Astrocyte (in vitro differentiated cells and primary cell): ENCODE measurements at regions not wholly inside any gene's neighbourhood (a gene's known extent, or its start where the extent isn't known, plus 50 kb on each side); places are given as distances from the start of the nearest gene placed in this dataset.

Experiments
- DNase-seq: peaks from one replicate; pipeline ENCODE4 v3.0.0-alpha.2; 2010; ENCODE audit warnings: low read depth
- FAIRE-seq: peaks from 2 replicates; lab custom pipeline; 2011; peaks lifted over from hg19 to GRCh38; lab: Jason Lieb, UNC
- H2AFZ ChIP-seq: 2 replicates; pipeline ENCODE4 v1.6.0; 2012; ENCODE audit warnings: low read depth, low read length, inconsistent platforms
- H3K27ac ChIP-seq: 2 replicates; pipeline ENCODE4 v1.5.1; 2011; ENCODE audit warnings: low read depth, low read length, inconsistent platforms
- H3K27me3 ChIP-seq: 2 replicates; pipeline ENCODE4 v1.6.0; 2011; ENCODE audit warnings: low read length, inconsistent platforms; ENCODE audit not compliant: insufficient read depth
- H3K36me3 ChIP-seq: 2 replicates; pipeline ENCODE4 v1.5.1; 2011; ENCODE audit warnings: low read length, inconsistent platforms; ENCODE audit not compliant: insufficient read depth
- H3K4me1 ChIP-seq: 2 replicates; pipeline ENCODE4 v1.5.1; 2011; ENCODE audit warnings: low read length, inconsistent platforms; ENCODE audit not compliant: insufficient read depth
- H3K4me2 ChIP-seq: 2 replicates; pipeline ENCODE4 v1.6.0; 2012; ENCODE audit warnings: low read length, inconsistent platforms
- H3K4me3 ChIP-seq: 2 replicates; pipeline ENCODE4 v1.5.1; 2011; ENCODE audit warnings: low read depth, mild to moderate bottlenecking, low read length, inconsistent platforms; ENCODE audit not compliant: insufficient read depth
- H3K79me2 ChIP-seq: 2 replicates; pipeline ENCODE4 v1.6.0; 2012; ENCODE audit warnings: mild to moderate bottlenecking, low read length, inconsistent platforms; ENCODE audit not compliant: insufficient read depth
- H3K9ac ChIP-seq: 2 replicates; pipeline ENCODE4 v1.6.0; 2012; ENCODE audit warnings: mild to moderate bottlenecking, low read length, inconsistent platforms
- H3K9me3 ChIP-seq: 2 replicates; pipeline ENCODE4 v1.5.1; 2012; ENCODE audit warnings: low read depth, mild to moderate bottlenecking, low read length, inconsistent platforms; ENCODE audit not compliant: insufficient read depth
- H4K20me1 ChIP-seq: 2 replicates; pipeline ENCODE4 v1.6.0; 2012; ENCODE audit warnings: low read length, inconsistent platforms; ENCODE audit not compliant: insufficient read depth
- H3K27ac Mint-ChIP-seq: one replicate; pipeline ENCODE4 v1.8.0; 2021; ENCODE audit warnings: mild to moderate bottlenecking, mixed read lengths; ENCODE audit not compliant: unreplicated experiment
- H3K27me3 Mint-ChIP-seq: one replicate; pipeline ENCODE4 v1.8.0; 2021; ENCODE audit warnings: low read depth, mixed read lengths; ENCODE audit not compliant: unreplicated experiment
- H3K36me3 Mint-ChIP-seq: one replicate; pipeline ENCODE4 v1.8.0; 2021; ENCODE audit warnings: low read depth, mixed read lengths; ENCODE audit not compliant: unreplicated experiment
- H3K4me1 Mint-ChIP-seq: one replicate; pipeline ENCODE4 v1.8.0; 2021; ENCODE audit warnings: low read depth, mixed read lengths; ENCODE audit not compliant: unreplicated experiment
- H3K4me3 Mint-ChIP-seq: one replicate; pipeline ENCODE4 v1.8.0; 2021; ENCODE audit warnings: mild to moderate bottlenecking, moderate library complexity, mixed read lengths; ENCODE audit not compliant: unreplicated experiment
- H3K9me3 Mint-ChIP-seq: one replicate; pipeline ENCODE4 v1.8.0; 2021; ENCODE audit warnings: mild to moderate bottlenecking, mixed read lengths; ENCODE audit not compliant: unreplicated experiment
- EZH2 ChIP-seq: IDR thresholded peaks from 2 replicates; pipeline ENCODE4 v1.6.1; 2012; ENCODE audit warnings: mild to moderate bottlenecking, low read length, inconsistent platforms; ENCODE audit not compliant: insufficient read depth
- TF ChIP-seq, protein P1 (sequence below): IDR thresholded peaks from 2 replicates; pipeline ENCODE4 v1.5.1; 2011; ENCODE audit warnings: low read depth, mild to moderate bottlenecking, inconsistent platforms, low read length, moderate library complexity; ENCODE audit not compliant: insufficient read depth

DNA sequence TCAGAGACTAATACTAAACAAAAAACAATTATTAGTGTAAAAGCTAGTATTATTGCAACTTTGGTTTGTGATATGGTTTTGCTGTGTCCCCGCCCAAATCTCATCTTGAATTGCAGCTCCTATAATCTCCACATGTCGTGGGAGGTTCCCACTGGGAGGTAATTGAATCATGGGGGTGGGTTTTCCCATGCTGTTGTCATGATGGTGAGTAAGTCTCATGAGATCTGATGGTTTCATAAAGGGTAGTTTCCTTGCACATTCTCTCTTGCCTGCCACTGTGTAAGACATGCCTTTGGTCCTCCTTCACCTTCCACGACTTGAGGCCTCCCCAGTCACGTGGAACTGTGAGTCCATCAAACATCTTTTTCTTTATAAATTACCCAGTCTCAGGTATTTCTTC, 325.9 kb upstream of the DAB2 start:
- Mint-ChIP-seq H3K27me3 (no peaks in the 10 kb centered on the region), H3K27ac (no peak overlapping the region), H3K36me3 (no peaks in the 10 kb centered on the region), H3K9me3 (no peaks in the 10 kb centered on the region), H3K4me1 (peaks cover 2% of the 10 kb centered on the region), H3K4me3 (no peak overlapping the region)
- Histone ChIP-seq H3K9me3 (no peaks in the 10 kb centered on the region), H3K4me1 (peaks cover 4% of the 10 kb centered on the region), H4K20me1 (no peaks in the 10 kb centered on the region), H3K4me2 (no peak overlapping the region), H2AFZ (no peak overlapping the region), H3K4me3 (no peak overlapping the region), H3K27me3 (no peaks in the 10 kb centered on the region), H3K36me3 (no peaks in the 10 kb centered on the region), H3K27ac (no peak overlapping the region), H3K9ac (no peak overlapping the region), H3K79me2 (no peaks in the 10 kb centered on the region)
- TF ChIP-seq, protein P1, sequence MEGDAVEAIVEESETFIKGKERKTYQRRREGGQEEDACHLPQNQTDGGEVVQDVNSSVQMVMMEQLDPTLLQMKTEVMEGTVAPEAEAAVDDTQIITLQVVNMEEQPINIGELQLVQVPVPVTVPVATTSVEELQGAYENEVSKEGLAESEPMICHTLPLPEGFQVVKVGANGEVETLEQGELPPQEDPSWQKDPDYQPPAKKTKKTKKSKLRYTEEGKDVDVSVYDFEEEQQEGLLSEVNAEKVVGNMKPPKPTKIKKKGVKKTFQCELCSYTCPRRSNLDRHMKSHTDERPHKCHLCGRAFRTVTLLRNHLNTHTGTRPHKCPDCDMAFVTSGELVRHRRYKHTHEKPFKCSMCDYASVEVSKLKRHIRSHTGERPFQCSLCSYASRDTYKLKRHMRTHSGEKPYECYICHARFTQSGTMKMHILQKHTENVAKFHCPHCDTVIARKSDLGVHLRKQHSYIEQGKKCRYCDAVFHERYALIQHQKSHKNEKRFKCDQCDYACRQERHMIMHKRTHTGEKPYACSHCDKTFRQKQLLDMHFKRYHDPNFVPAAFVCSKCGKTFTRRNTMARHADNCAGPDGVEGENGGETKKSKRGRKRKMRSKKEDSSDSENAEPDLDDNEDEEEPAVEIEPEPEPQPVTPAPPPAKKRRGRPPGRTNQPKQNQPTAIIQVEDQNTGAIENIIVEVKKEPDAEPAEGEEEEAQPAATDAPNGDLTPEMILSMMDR, result no peak
- no peak for TF ChIP-seq EZH2
- no peak for DNase-seq
- FAIRE-seq, result no peak

DNA sequence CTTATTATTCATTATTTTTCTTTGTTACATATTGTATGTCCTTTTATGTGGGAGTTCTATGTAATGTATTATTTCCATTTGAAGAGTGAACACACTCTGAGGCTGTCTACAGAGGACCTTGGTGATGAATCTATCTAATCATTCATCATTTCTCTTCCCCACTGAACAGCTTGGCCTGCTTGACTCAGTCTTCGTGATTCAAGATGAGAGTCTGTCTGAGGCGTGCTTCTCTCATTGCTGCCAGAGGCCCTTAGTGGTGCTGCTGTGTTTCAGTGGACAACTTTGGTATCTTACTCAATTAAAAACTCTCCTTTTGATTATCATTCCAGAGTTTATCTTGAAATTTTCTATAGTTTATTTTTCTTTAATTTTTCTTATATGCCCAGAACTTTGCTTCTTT, 318.1 kb upstream of the DAB2 start:
- Mint-ChIP-seq H3K4me1 (no peaks in the 10 kb centered on the region), H3K4me3 (no peak overlapping the region), H3K27ac (no peak overlapping the region), H3K27me3 (no peaks in the 10 kb centered on the region), H3K9me3 (peaks cover 2% of the 10 kb centered on the region), H3K36me3 (no peaks in the 10 kb centered on the region)
- no peaks in the 10 kb centered on the region for H4K20me1 ChIP-seq
- H3K4me3 ChIP-seq, result no peak overlapping the region
- DNase-seq (no peak), FAIRE-seq (no peak)
- H3K27me3 ChIP-seq, result no peaks in the 10 kb centered on the region
- no peak overlapping the region for H2AFZ ChIP-seq
- no peak overlapping the region for H3K4me2 ChIP-seq
- H3K4me1 ChIP-seq, result no peaks in the 10 kb centered on the region
- no peak overlapping the region for H3K9ac ChIP-seq
- no peaks in the 10 kb centered on the region for H3K9me3 ChIP-seq
- no peak overlapping the region for H3K27ac ChIP-seq
- TF ChIP-seq EZH2, result no peak
- TF ChIP-seq, protein P1, result no peak
- no peaks in the 10 kb centered on the region for H3K36me3 ChIP-seq
- no peaks in the 10 kb centered on the region for H3K79me2 ChIP-seq

DNA sequence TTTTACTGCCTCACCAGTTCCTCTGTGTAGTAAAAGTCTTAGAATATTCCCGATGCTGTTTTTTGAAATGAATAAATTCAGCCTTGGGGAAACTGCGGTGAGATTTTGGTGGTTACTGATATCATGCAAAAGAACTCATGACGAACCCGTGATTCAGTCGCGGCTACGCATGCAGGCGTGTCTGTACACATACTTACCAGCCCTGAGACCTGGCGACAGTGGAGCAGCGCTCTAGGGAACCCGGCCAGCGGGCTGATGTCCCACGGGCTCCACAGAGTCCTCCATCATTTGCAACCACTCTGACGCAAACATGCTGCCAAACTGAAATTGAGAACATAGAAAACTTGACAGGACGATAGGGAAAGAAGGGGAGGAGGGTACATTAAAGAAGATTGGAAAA, 315.6 kb upstream of the DAB2 start:
- no peak overlapping the region for H2AFZ ChIP-seq
- no peak overlapping the region for H3K4me2 ChIP-seq
- no peaks in the 10 kb centered on the region for H3K27me3 Mint-ChIP-seq
- no peak overlapping the region for H3K4me3 Mint-ChIP-seq
- no peak for DNase-seq
- no peak overlapping the region for H3K27ac ChIP-seq
- H3K36me3 ChIP-seq, result no peaks in the 10 kb centered on the region
- no peaks in the 10 kb centered on the region for H3K27me3 ChIP-seq
- H3K4me3 ChIP-seq, result no peak overlapping the region
- no peaks in the 10 kb centered on the region for H3K9me3 ChIP-seq
- H3K9me3 Mint-ChIP-seq, result peaks cover 2% of the 10 kb centered on the region
- H3K27ac Mint-ChIP-seq, result no peak overlapping the region
- FAIRE-seq, result no peak
- no peaks in the 10 kb centered on the region for H4K20me1 ChIP-seq
- H3K9ac ChIP-seq, result no peak overlapping the region
- no peak for TF ChIP-seq EZH2
- TF ChIP-seq, protein P1, result no peak
- H3K4me1 Mint-ChIP-seq, result no peaks in the 10 kb centered on the region
- no peaks in the 10 kb centered on the region for H3K4me1 ChIP-seq
- no peaks in the 10 kb centered on the region for H3K36me3 Mint-ChIP-seq
- H3K79me2 ChIP-seq, result no peaks in the 10 kb centered on the region
